Mucosa of descending colon (tissue), 3 donors: ENCODE measurements at regions not wholly inside any gene's neighbourhood (a gene's known extent, or its start where the extent isn't known, plus 50 kb on each side); places are given as distances from the start of the nearest gene placed in this dataset.
A peak's percentile ranks its signal among the peaks of the same experiment; 100 is the strongest.

Source experiments
- ATAC-seq: fragments of 200-7000 bp; cut with Tn5 transposase; one replicate; pipeline ENCODE4 v1.9.1; 2020; ENCODE audit warnings: mild to moderate bottlenecking, moderate library complexity
- DNase-seq, 3 donors: peaks; one replicate each; pipeline ENCODE4 v3.0.0-alpha.2; 2020
- H3K36me3 ChIP-seq: fragments of 200-600 bp; one replicate; pipeline ENCODE4 v1.8.0; 2021; ENCODE audit warnings: low read depth, mild to moderate bottlenecking
- H3K4me1 ChIP-seq: fragments of 200-600 bp; one replicate; pipeline ENCODE4 v1.8.0; 2021; ENCODE audit warnings: low read depth, mild to moderate bottlenecking
- H3K4me3 ChIP-seq: fragments of 200-600 bp; one replicate; pipeline ENCODE4 v1.8.0; 2021; ENCODE audit warnings: mild to moderate bottlenecking
- H3K9me3 ChIP-seq: fragments of 200-600 bp; one replicate; pipeline ENCODE4 v1.8.0; 2021; ENCODE audit warnings: mild to moderate bottlenecking
- CTCF ChIP-seq: fragments of 200-600 bp; IDR thresholded peaks from one replicate; pipeline ENCODE4 v1.8.0; 2022; ENCODE audit warnings: antibody characterized with exemption, mild to moderate bottlenecking
- intact Hi-C, 2 donors: fragments of 100-400 bp; cut with DNase I in 1 of 2; cut with micrococcal nuclease in 1 of 2; formaldehyde crosslinking; loops; one replicate each; pipeline versions ENCODE4 v1.11.0 to v1.11.1; 2022; cut with DNase I, micrococcal nuclease
- donor health status: DM: no; HTN: no; CAD: no; lungs with moderate emphysema.
- donor health status: DM: no; HTN: no; CAD: no.
- donor health status: DM: no; HTN: yes; CAD: no.

GRCh38 chr4:136651278-136651667 is 881.0 kb downstream of the PCDH18 start:
- DNase-seq (no peak), ATAC-seq (no peak)
- no peak for TF ChIP-seq CTCF
- intact Hi-C loops = no loop called here
- no peak overlapping the region for H3K4me3 ChIP-seq
- H3K4me1 ChIP-seq = no peaks in the 10 kb centered on the region
- no peaks in the 10 kb centered on the region for H3K9me3 ChIP-seq
- H3K36me3 ChIP-seq = no peaks in the 10 kb centered on the region

GRCh38 chr4:136650541-136651277 is 881.6 kb downstream of the PCDH18 start:
- no peaks in the 10 kb centered on the region for H3K9me3 ChIP-seq
- ATAC-seq = peak; percentile 31
- DNase-seq = peak in 1 of 3 donors; percentile 28
- intact Hi-C loops = no loop called here
- H3K36me3 ChIP-seq = no peaks in the 10 kb centered on the region
- H3K4me3 ChIP-seq = no peak overlapping the region
- no peak for TF ChIP-seq CTCF
- H3K4me1 ChIP-seq = no peaks in the 10 kb centered on the region

GRCh38 chr4:136644279-136644678 is 888.0 kb downstream of the PCDH18 start:
- no peak for TF ChIP-seq CTCF
- Histone ChIP-seq H3K4me3 (no peak overlapping the region), H3K36me3 (no peaks in the 10 kb centered on the region), H3K4me1 (no peaks in the 10 kb centered on the region), H3K9me3 (no peaks in the 10 kb centered on the region)
- ATAC-seq (no peak), DNase-seq (no peak)
- intact Hi-C loops = no loop called here

- no peaks in the 10 kb centered on the region for H3K9me3 ChIP-seq
- H3K4me1 ChIP-seq = no peaks in the 10 kb centered on the region
- DNase-seq (no peak), ATAC-seq (no peak)
- H3K4me3 ChIP-seq = no peak overlapping the region
- intact Hi-C loops = no loop called here
- H3K36me3 ChIP-seq = no peaks in the 10 kb centered on the region
- no peak for TF ChIP-seq CTCF
Observed at GRCh38 chr4:136643416-136643815, 888.9 kb downstream of the PCDH18 start.

GRCh38 chr4:136637071-136637777 is 895.1 kb downstream of the PCDH18 start:
- ATAC-seq (no peak), DNase-seq (peak in 1 of 3 donors; percentile 60)
- intact Hi-C loops = no loop called here
- no peak for TF ChIP-seq CTCF
- H3K4me1 ChIP-seq = no peaks in the 10 kb centered on the region
- no peak overlapping the region for H3K4me3 ChIP-seq
- no peaks in the 10 kb centered on the region for H3K36me3 ChIP-seq
- H3K9me3 ChIP-seq = no peaks in the 10 kb centered on the region
